ENCODE measurements at regions not wholly inside any gene's neighbourhood (a gene's known extent, or its start where the extent isn't known, plus 50 kb on each side); places are given as distances from the start of the nearest gene placed in this dataset.

GRCh38 chr7:122203814-122204213 lies 59.8 kb upstream of the AASS start:
- no TSS peak for BruUV-seq (replicated peaks)
- H3K4me3 Mint-ChIP-seq (ENCODE audit: low read depth, unreplicated experiment) = no peak overlapping the region
- no peak overlapping the region for H3K27ac Mint-ChIP-seq (ENCODE audit: unreplicated experiment)
- intact Hi-C loops (cut with micrococcal nuclease; ENCODE audit: unreplicated experiment) = no loop called here
- DNase-seq = no peak
- H3K27me3 Mint-ChIP-seq (ENCODE audit: unreplicated experiment) = no peaks in the 10 kb centered on the region
- no peaks in the 10 kb centered on the region for H3K36me3 Mint-ChIP-seq (ENCODE audit: insufficient read depth, unreplicated experiment)
- peaks cover 8% of the 10 kb centered on the region for H3K9me3 Mint-ChIP-seq (ENCODE audit: low read depth, unreplicated experiment)
- CTCF ChIA-PET = no interaction called here
- peaks cover 15% of the 10 kb centered on the region for H3K4me1 Mint-ChIP-seq (ENCODE audit: low read depth, unreplicated experiment)
- TF ChIP-seq, protein P1, sequence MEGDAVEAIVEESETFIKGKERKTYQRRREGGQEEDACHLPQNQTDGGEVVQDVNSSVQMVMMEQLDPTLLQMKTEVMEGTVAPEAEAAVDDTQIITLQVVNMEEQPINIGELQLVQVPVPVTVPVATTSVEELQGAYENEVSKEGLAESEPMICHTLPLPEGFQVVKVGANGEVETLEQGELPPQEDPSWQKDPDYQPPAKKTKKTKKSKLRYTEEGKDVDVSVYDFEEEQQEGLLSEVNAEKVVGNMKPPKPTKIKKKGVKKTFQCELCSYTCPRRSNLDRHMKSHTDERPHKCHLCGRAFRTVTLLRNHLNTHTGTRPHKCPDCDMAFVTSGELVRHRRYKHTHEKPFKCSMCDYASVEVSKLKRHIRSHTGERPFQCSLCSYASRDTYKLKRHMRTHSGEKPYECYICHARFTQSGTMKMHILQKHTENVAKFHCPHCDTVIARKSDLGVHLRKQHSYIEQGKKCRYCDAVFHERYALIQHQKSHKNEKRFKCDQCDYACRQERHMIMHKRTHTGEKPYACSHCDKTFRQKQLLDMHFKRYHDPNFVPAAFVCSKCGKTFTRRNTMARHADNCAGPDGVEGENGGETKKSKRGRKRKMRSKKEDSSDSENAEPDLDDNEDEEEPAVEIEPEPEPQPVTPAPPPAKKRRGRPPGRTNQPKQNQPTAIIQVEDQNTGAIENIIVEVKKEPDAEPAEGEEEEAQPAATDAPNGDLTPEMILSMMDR (IDR thresholded peaks at IDR 0.05; ENCODE audit: unreplicated experiment) = no peak

GRCh38 chr7:122200888-122201287 lies 56.8 kb upstream of the AASS start:
- H3K4me3 Mint-ChIP-seq (ENCODE audit: low read depth, unreplicated experiment) = no peak overlapping the region

GRCh38 chr7:122199171-122199570 lies 55.1 kb upstream of the AASS start:
- intact Hi-C loops (cut with micrococcal nuclease; ENCODE audit: unreplicated experiment) = no loop called here
- BruUV-seq (replicated peaks) = no TSS peak
- Mint-ChIP-seq H3K4me1 (ENCODE audit: low read depth, unreplicated experiment) (peaks cover 21% of the 10 kb centered on the region), H3K36me3 (ENCODE audit: insufficient read depth, unreplicated experiment) (no peaks in the 10 kb centered on the region), H3K4me3 (ENCODE audit: low read depth, unreplicated experiment) (no peak overlapping the region), H3K27ac (ENCODE audit: unreplicated experiment) (peak overlapping the region; percentile 31), H3K27me3 (ENCODE audit: unreplicated experiment) (no peaks in the 10 kb centered on the region), H3K9me3 (ENCODE audit: low read depth, unreplicated experiment) (no peaks in the 10 kb centered on the region)
- DNase-seq = peak; percentile 2
- TF ChIP-seq, protein P1 (IDR thresholded peaks at IDR 0.05; ENCODE audit: unreplicated experiment) = no peak
- CTCF ChIA-PET = interaction anchor here (1.5 kb wide), 1 partner anchor 106 kb away, joined by 6 read pairs; no protein-coding TSS in a partner anchor

More at GRCh38 chr7:122200888-122201287, 56.8 kb upstream of the AASS start:
- Mint-ChIP-seq H3K27ac (ENCODE audit: unreplicated experiment) (no peak overlapping the region), H3K36me3 (ENCODE audit: insufficient read depth, unreplicated experiment) (no peaks in the 10 kb centered on the region), H3K9me3 (ENCODE audit: low read depth, unreplicated experiment) (no peaks in the 10 kb centered on the region), H3K27me3 (ENCODE audit: unreplicated experiment) (no peaks in the 10 kb centered on the region), H3K4me1 (ENCODE audit: low read depth, unreplicated experiment) (peaks cover 21% of the 10 kb centered on the region)
- DNase-seq = no peak
- TF ChIP-seq, protein P1 (IDR thresholded peaks at IDR 0.05; ENCODE audit: unreplicated experiment) = no peak
- CTCF ChIA-PET = no interaction called here
- no TSS peak for BruUV-seq (replicated peaks)
- intact Hi-C loops (cut with micrococcal nuclease; ENCODE audit: unreplicated experiment) = no loop called here

DNA sequence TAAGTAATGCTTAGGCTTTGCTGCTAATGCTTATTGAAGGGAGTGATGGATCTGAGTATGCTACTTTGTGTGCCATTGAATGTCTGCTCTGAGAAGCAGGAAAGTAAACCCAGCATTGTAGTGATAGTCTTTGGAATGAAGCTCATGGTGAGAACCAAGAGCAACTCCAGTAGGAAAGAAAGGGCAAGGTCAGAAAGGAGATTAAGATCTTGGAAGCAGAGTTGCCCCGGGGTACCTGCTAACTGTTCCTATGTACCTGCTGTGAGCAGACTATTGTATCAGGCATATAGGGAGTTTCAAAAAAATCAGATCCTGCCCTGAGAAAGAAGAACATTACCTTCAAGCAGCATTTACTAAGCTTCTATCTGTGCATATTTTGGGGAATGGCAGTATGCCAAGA lies 54.5 kb upstream of the AASS start:
- H3K27me3 Mint-ChIP-seq (ENCODE audit: unreplicated experiment) = no peaks in the 10 kb centered on the region
- H3K27ac Mint-ChIP-seq (ENCODE audit: unreplicated experiment) = no peak overlapping the region
- DNase-seq = no peak
- H3K4me1 Mint-ChIP-seq (ENCODE audit: low read depth, unreplicated experiment) = peaks cover 21% of the 10 kb centered on the region
- no TSS peak for BruUV-seq (replicated peaks)
- H3K36me3 Mint-ChIP-seq (ENCODE audit: insufficient read depth, unreplicated experiment) = no peaks in the 10 kb centered on the region
- TF ChIP-seq, protein P1 (IDR thresholded peaks at IDR 0.05; ENCODE audit: unreplicated experiment) = no peak
- intact Hi-C loops (cut with micrococcal nuclease; ENCODE audit: unreplicated experiment) = no loop called here
- no peaks in the 10 kb centered on the region for H3K9me3 Mint-ChIP-seq (ENCODE audit: low read depth, unreplicated experiment)
- CTCF ChIA-PET = interaction anchor here (1.5 kb wide), 1 partner anchor 105 kb away, joined by 6 read pairs; no protein-coding TSS in a partner anchor
- no peak overlapping the region for H3K4me3 Mint-ChIP-seq (ENCODE audit: low read depth, unreplicated experiment)
